CD4-positive, alpha-beta T cell (primary cell): ENCODE measurements at regions not wholly inside any gene's neighbourhood (a gene's known extent, or its start where the extent isn't known, plus 50 kb on each side); places are given as distances from the start of the nearest gene placed in this dataset.

Experiments
- ATAC-seq: fragments of 200-7000 bp; cut with Tn5 transposase; one replicate; pipeline ENCODE4 v1.10.0; 2022; ENCODE audit warnings: mild to moderate bottlenecking; ENCODE audit not compliant: poor library complexity
- CTCF ChIA-PET: fragments of 350-600 bp; sonication (Branson Sonifier 250); formaldehyde crosslinking; loops from one replicate; lab custom pipeline; 2021; ENCODE audit warnings: antibody characterized with exemption, inconsistent platforms; lab: Charles Lee
- POLR2A ChIA-PET: fragments of 350-600 bp; sonication (Branson Sonifier 250); formaldehyde crosslinking; loops from one replicate; lab custom pipeline; 2021; ENCODE audit warnings: antibody characterized with exemption, inconsistent platforms; lab: Charles Lee
- DNase-seq, 14 experiments: peaks; one replicate each; pipeline ENCODE4 v3.0.0-alpha.2; 2013 to 2020; ENCODE audit warnings: mixed read lengths in 2 of 14
- H3K27ac ChIP-seq, 2 donors: one replicate each; pipeline versions ENCODE4 v1.5.1 to v1.7.0; 2013; ENCODE audit warnings: low read length in 2 of 2, low read depth in 1 of 2, mild to moderate bottlenecking in 1 of 2
- H3K27me3 ChIP-seq, 2 experiments: 1 replicate in 1 of 2; 2 replicates in 1 of 2; pipeline versions ENCODE4 v1.6.1 to v1.7.0; 2013; ENCODE audit warnings: low read length in 2 of 2, control low read depth in 1 of 2, mild to moderate bottlenecking in 1 of 2, moderate library complexity in 1 of 2; ENCODE audit not compliant: insufficient read depth in 2 of 2, control insufficient read depth in 1 of 2
- H3K36me3 ChIP-seq: one replicate; pipeline ENCODE4 v1.6.1; 2013; ENCODE audit warnings: low read length, control low read depth; ENCODE audit not compliant: insufficient read depth
- H3K4me1 ChIP-seq: one replicate; pipeline ENCODE4 v1.6.1; 2013; ENCODE audit warnings: low read length, control low read depth; ENCODE audit not compliant: insufficient read depth
- H3K4me3 ChIP-seq: one replicate; pipeline ENCODE4 v1.5.1; 2013; ENCODE audit warnings: mild to moderate bottlenecking, low read length, moderate library complexity
- H3K9me3 ChIP-seq, 2 experiments: 1 replicate in 1 of 2; 2 replicates in 1 of 2; pipeline versions ENCODE4 v1.6.1 to v1.7.0; 2013; ENCODE audit warnings: low read length in 2 of 2, mild to moderate bottlenecking in 2 of 2, control low read depth in 1 of 2, moderate library complexity in 1 of 2; ENCODE audit not compliant: control insufficient read depth in 1 of 2, insufficient read depth in 1 of 2
- H3K27ac Mint-ChIP-seq: one replicate; pipeline ENCODE4 v1.8.0; 2020; ENCODE audit warnings: mixed read lengths
- H3K27me3 Mint-ChIP-seq: one replicate; pipeline ENCODE4 v1.8.0; 2021; ENCODE audit warnings: mixed read lengths
- H3K36me3 Mint-ChIP-seq: one replicate; pipeline ENCODE4 v1.8.0; 2021; ENCODE audit warnings: low read depth, mixed read lengths
- H3K4me1 Mint-ChIP-seq: one replicate; pipeline ENCODE4 v1.8.0; 2021; ENCODE audit warnings: low read depth, mixed read lengths
- H3K4me3 Mint-ChIP-seq: one replicate; pipeline ENCODE4 v1.8.0; 2020; ENCODE audit warnings: mild to moderate bottlenecking, mixed read lengths
- H3K9me3 Mint-ChIP-seq: one replicate; pipeline ENCODE4 v1.8.0; 2020; ENCODE audit warnings: mixed read lengths
- CTCF ChIP-seq: fragments of 200-600 bp; IDR thresholded peaks from one replicate; pipeline ENCODE4 v1.8.0; 2022; ENCODE audit warnings: antibody characterized with exemption, mild to moderate bottlenecking
- intact Hi-C, 2 experiments: fragments of 100-400 bp; cut with DNase I in 1 of 2; cut with micrococcal nuclease in 1 of 2; formaldehyde crosslinking; loops; one replicate each; pipeline versions ENCODE4 v1.15.1 to v1.9.0; 2023 to 2025; cut with DNase I, micrococcal nuclease

- Mint-ChIP-seq H3K4me3 (no peak overlapping the region), H3K9me3 (no peaks in the 10 kb centered on the region)
Measured at GRCh38 chr12:28780960-28781359, 368.1 kb upstream of the FAR2 start.

GRCh38 chr12:28781671-28782652 is 367.1 kb upstream of the FAR2 start:
- POLR2A ChIA-PET = no interaction called here
- Mint-ChIP-seq H3K4me3 (no peak overlapping the region), H3K4me1 (no peaks in the 10 kb centered on the region), H3K27ac (no peak overlapping the region), H3K36me3 (no peaks in the 10 kb centered on the region), H3K27me3 (no peaks in the 10 kb centered on the region), H3K9me3 (no peaks in the 10 kb centered on the region)
- intact Hi-C loops = no loop called here
- DNase-seq (no peak), ATAC-seq (no peak)
- Histone ChIP-seq H3K4me3 (no peak overlapping the region), H3K27ac (no peak overlapping the region), H3K9me3 (no peaks in the 10 kb centered on the region), H3K27me3 (no peaks in the 10 kb centered on the region), H3K36me3 (no peaks in the 10 kb centered on the region), H3K4me1 (no peaks in the 10 kb centered on the region)
- CTCF ChIA-PET = no interaction called here
- TF ChIP-seq CTCF = no peak

More at GRCh38 chr12:28780960-28781359, 368.1 kb upstream of the FAR2 start:
- Histone ChIP-seq H3K9me3 (no peaks in the 10 kb centered on the region), H3K27ac (no peak overlapping the region), H3K4me1 (no peaks in the 10 kb centered on the region), H3K4me3 (no peak overlapping the region), H3K36me3 (no peaks in the 10 kb centered on the region), H3K27me3 (no peaks in the 10 kb centered on the region)
- no peaks in the 10 kb centered on the region for H3K4me1 Mint-ChIP-seq
- no peaks in the 10 kb centered on the region for H3K36me3 Mint-ChIP-seq
- no peaks in the 10 kb centered on the region for H3K27me3 Mint-ChIP-seq
- intact Hi-C loops = no loop called here
- DNase-seq (no peak), ATAC-seq (no peak)
- no peak for TF ChIP-seq CTCF
- no peak overlapping the region for H3K27ac Mint-ChIP-seq
- CTCF ChIA-PET = no interaction called here
- POLR2A ChIA-PET = no interaction called here

GRCh38 chr12:28782812-28783211 is 366.3 kb upstream of the FAR2 start:
- Mint-ChIP-seq H3K27ac (no peak overlapping the region), H3K4me3 (no peak overlapping the region), H3K36me3 (no peaks in the 10 kb centered on the region), H3K4me1 (no peaks in the 10 kb centered on the region), H3K27me3 (no peaks in the 10 kb centered on the region), H3K9me3 (no peaks in the 10 kb centered on the region)
- no peak for ATAC-seq
- no peaks in the 10 kb centered on the region for H3K27me3 ChIP-seq
- H3K27ac ChIP-seq = no peak overlapping the region
- no peaks in the 10 kb centered on the region for H3K36me3 ChIP-seq
- ChIA-PET POLR2A (no interaction called here), CTCF (no interaction called here)
- H3K4me3 ChIP-seq = no peak overlapping the region
- no peaks in the 10 kb centered on the region for H3K9me3 ChIP-seq
- intact Hi-C loops = no loop called here
- DNase-seq = no peak
- H3K4me1 ChIP-seq = no peaks in the 10 kb centered on the region
- no peak for TF ChIP-seq CTCF
